ENCODE measurements at regions not wholly inside any gene's neighbourhood (a gene's known extent, or its start where the extent isn't known, plus 50 kb on each side); places are given as distances from the start of the nearest gene placed in this dataset.

- no peak for DNase-seq
These were observed 768.1 kb upstream of the TBX3 start for GRCh38 chr12:115451780-115452736.

DNA sequence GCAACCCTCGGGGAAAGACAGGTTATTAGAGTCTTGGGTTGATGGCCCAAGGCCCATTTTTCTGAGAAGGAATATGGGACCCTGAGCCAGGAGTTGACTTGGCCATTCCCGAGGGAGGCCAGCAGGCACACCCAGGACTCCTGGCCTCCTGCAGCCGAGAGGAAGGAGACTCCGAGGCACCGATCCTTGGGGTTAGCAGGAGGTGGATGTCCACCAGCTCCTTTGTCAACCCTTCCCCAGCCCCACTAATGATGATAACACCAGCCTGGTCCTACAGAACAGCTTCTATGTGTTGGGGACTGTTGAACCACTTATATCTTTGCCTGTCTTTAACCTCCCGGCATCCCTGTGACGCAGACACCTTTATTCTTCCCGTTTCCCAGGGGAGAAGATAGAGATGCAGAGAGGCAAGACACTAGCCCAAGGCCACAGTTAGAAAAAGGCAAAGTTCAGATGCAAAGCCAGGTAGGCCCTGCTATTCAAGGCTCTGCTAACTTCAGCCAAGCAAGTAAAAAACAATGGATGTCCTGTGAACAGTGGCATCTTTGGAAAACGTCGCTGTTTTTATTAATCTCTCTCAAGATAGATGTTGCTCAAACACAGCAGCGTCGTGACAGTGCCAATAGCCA lies 767.3 kb upstream of the TBX3 start:
- DNase-seq: no peak

- no peak for DNase-seq
These were observed 766.7 kb upstream of the TBX3 start for GRCh38 chr12:115450710-115451109.

GRCh38 chr12:115450017-115450416 lies 766.0 kb upstream of the TBX3 start:
- DNase-seq: no peak

- no peak for DNase-seq
These were observed 765.6 kb upstream of the TBX3 start for GRCh38 chr12:115449526-115449925.

DNA sequence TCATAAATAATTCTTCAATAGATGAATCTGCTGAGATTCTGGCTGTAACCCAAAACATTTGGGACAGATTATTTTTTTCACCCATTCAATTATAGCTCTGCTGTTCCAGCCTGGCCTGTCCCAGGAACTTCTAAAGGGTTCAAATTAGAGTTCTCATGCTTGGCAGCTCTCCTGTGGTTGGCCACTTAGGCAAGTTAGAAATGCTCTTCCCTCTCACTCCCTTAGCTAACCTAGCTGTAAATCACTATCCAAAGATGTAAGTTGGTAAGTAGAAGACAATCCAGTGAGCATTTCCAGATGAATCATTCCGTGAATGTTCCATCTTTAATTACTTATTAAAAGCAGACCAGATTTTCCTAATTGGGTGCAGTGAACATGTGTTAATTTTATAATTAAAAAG lies 760.4 kb upstream of the TBX3 start:
- no peak for DNase-seq

GRCh38 chr12:115443351-115443938 lies 759.5 kb upstream of the TBX3 start:
- no peak for DNase-seq

GRCh38 chr12:115440438-115440837 lies 756.5 kb upstream of the TBX3 start:
- no peak for DNase-seq

DNA sequence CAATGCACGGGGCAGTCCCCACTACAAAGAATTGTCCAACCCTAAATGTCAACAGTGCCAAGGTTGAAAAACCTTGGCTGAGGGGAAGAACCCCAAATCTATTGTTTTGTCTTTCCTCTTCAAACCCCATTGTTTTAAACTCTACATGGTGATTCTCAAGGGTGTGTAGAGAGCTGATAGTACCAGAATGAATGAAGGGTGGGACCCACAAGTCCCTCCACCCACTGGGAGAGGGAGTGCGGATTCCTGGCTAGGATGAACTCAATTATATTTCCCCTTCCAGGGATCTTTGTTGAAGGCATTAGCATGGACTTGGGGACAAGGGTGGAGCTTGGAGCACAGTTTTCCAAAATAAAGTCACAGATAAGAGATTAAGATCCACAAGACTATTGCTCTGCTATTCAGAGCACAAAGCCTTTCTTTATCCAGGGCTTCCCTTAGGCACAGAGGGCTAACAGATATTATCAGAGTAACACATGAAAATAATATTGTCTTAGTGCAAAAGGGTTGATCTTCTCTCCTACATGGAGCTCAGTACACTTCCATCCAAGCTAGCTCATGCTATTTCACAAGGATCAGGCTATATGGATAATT lies 755.1 kb upstream of the TBX3 start:
- DNase-seq: no peak

DNA sequence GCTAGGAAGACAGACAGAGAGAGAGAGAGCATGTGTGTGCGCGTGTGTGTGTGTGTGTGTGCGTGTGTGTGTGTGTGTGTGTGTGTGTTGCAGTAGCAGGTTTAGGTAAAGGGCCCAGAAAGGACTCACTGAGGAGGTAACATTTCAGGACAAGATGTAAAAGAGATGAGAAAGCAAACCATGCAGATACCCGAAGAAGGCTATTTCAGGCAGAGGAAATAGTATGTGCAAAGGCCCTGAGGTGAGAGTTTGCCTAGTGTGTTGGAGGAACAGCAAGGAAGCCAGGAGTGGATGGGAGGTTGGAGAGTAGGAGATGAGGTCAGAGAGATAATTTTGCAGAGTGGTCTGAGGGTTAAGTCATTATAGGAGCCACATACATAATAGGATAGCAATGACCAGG lies 754.3 kb upstream of the TBX3 start:
- DNase-seq: no peak

- DNase-seq: no peak
These were observed 753.1 kb upstream of the TBX3 start for GRCh38 chr12:115437061-115437567.

DNA sequence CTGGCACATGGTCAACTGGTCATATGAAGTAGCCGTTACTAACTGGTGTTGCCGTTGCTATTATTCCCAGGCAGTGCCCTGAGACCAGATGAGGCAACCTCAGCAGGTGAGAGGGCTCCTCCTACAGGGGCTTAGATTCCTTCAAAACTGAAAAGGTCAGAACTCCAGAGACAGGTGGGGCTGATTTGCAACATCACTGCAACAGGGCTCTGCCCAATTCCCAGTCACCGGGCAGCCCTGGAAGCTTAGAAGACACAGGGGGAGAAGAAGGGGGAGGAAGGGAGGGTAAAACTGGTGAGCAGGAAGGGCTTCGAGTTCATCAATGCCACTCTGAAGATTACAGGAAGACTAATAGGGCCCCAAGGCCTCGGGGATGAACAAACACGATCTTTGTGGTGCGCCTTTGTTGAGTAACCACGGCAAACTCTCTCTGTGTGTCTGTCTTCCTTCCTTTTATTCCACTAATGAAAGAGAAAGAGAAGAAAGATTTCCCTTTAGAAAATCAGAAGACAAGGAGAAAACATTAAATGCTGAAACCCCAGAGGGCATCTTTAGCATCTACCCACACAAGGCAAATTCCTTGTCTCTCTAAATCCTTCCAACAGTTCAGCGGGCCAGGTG lies 749.1 kb upstream of the TBX3 start:
- no peak for DNase-seq

DNA sequence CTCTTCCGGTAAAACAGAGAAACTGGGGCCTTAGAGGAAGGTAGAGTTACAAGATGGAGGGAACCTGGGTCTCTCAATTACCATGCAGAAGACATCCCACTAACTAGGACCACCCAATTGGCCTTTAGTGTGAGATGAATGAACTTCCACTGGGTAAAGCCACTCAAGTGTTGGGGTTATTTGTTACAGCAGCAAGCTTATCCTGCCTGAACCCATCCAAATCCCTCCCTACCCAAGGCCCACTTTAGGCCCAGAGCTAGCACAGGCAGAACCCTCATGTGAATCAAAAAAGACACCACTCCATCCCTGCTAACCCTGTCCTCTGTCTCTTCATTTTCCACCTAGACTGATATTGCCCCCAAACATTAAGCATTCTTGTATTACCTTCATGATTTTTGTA lies 746.7 kb upstream of the TBX3 start:
- no peak for DNase-seq

GRCh38 chr12:115426732-115427131 lies 742.8 kb upstream of the TBX3 start:
- no peak for DNase-seq

DNA sequence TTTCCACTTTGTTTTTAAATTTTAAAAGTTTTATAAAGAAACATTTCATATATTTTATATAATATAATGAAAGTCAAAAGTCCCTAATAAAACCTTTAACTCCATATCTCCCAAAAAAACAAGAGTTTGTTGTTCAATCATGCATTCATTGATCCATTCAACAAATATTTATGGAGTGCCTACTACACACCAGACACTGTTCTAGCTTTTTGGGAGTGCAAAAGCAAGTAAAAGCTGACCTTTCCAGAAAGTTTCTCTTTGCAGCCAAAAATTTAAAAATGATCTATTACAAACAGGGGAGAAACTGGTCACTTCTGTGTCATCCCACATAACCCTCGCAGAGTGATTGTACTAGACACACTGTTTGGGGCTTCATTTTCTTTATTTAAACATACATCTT lies 740.0 kb upstream of the TBX3 start:
- DNase-seq: no peak

GRCh38 chr12:115423546-115423987 lies 739.6 kb upstream of the TBX3 start:
- no peak for DNase-seq

DNA sequence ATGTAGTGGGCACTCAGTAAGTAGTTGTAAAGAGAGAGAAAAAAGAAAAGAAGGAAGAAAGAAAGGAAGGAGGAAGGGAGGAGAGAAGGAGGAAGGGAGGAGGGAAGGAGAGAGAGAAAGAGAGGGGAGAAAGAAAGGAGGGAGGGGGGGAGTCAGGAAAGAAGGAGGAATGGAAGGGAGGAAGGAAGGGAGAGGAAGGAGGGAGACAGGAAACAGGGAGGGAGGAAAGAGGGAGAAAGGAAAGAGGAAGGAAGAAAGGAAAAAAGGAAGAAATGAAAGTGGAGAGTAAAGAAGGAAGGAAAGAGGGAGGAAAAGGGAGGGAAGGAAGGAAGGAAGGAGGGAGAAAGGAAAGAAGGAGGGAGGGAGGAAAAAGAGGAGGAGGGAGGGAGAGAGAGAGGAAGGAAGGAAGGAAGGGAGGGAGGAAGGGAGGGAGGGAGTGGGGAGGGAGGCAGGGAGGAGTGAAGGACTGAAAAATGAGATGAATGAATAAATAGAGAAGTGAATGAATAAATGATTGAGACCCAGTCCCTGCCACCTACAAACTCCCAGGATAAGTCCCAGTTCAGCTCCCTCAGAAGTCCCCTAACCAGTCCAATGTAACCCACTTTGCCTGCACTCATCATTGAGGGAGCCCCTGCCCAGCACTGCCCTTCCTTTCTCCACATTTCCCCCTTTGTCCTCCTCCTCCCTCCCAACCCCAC lies 739.0 kb upstream of the TBX3 start:
- no peak for DNase-seq

- no peak for DNase-seq
These were observed 738.1 kb upstream of the TBX3 start for GRCh38 chr12:115421796-115422709.

- no peak for DNase-seq
These were observed 737.4 kb upstream of the TBX3 start for GRCh38 chr12:115421350-115421749.

DNA sequence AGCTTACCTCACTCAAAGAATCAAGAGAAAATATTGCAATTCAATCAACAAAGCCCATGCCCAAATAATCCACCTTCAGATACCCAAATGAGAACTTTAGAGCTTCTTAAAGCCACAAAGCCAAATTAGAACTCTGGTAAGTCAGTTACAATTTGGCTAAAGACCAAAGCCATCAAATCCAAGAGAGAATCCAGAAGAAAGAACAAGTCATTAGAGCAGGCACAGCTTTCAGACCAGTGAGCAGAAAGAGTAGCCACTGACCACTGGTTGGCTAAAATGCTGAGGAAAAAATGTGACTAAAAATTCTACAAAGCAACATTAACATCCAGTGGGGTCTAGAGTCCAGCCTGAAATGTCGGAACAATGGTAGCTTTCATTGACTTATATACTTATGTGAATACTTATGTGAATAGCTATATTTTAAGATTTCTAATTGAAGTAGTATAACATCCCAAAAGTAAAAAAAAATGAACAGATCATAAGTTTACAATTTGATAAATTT lies 735.2 kb upstream of the TBX3 start:
- no peak for DNase-seq

GRCh38 chr12:115417610-115418009 lies 733.6 kb upstream of the TBX3 start:
- no peak for DNase-seq

Measured in CD4-positive, alpha-beta T cell treated with Interferon gamma for 1 hour (primary cell).